ENCODE measurements at regions not wholly inside any gene's neighbourhood (a gene's known extent, or its start where the extent isn't known, plus 50 kb on each side); places are given as distances from the start of the nearest gene placed in this dataset.

DNA sequence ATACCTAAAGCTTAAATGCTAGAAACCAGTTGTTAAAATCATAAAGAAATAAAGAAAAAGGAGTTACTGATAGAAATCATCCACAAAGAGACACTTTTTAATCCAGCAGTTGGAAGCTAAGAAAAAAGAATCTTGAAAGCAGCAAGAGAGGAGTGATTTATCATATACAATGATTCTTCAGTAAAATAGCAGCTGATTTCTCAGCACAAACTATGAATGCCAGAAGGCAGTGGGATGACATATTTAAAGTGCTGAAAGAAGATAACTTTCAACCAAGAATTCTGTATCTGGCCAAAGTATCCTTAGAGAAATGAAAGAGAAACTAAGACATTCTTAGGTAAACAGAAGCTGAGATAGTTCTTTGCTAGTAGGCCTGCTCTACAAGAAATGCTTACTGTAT is 366.0 kb downstream of the HTR1A start:
- no peak for DNase-seq (ENCODE audit: low read depth)
- TF ChIP-seq, protein P1, sequence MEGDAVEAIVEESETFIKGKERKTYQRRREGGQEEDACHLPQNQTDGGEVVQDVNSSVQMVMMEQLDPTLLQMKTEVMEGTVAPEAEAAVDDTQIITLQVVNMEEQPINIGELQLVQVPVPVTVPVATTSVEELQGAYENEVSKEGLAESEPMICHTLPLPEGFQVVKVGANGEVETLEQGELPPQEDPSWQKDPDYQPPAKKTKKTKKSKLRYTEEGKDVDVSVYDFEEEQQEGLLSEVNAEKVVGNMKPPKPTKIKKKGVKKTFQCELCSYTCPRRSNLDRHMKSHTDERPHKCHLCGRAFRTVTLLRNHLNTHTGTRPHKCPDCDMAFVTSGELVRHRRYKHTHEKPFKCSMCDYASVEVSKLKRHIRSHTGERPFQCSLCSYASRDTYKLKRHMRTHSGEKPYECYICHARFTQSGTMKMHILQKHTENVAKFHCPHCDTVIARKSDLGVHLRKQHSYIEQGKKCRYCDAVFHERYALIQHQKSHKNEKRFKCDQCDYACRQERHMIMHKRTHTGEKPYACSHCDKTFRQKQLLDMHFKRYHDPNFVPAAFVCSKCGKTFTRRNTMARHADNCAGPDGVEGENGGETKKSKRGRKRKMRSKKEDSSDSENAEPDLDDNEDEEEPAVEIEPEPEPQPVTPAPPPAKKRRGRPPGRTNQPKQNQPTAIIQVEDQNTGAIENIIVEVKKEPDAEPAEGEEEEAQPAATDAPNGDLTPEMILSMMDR (conservative IDR thresholded peaks at IDR 0.05; ENCODE audit: low read depth, low read length): no peak
- H3K4me3 ChIP-seq (ENCODE audit: low read length): no peak overlapping the region

DNA sequence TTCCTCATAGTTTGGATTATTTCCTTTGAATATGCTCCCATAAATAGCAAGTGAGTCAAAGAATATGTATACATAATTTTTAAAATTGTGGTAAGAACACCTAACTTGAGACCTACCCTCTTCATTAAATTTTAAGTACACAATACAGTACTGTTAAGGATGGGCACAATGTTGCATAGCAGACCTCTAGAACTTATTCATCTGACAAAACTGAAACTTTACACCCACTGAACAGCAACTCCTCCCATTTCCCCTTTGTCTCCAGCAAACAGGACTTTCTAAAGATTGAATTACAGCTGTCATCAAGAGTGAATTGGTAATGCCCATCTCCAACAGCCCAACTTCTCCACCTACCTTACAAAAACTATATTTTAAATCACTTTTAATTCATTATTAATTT is 388.9 kb downstream of the HTR1A start:
- TF ChIP-seq, protein P1 (conservative IDR thresholded peaks at IDR 0.05; ENCODE audit: low read depth, low read length): no peak
- no peak overlapping the region for H3K4me3 ChIP-seq (ENCODE audit: low read length)
- no peak for DNase-seq (ENCODE audit: low read depth)

DNA sequence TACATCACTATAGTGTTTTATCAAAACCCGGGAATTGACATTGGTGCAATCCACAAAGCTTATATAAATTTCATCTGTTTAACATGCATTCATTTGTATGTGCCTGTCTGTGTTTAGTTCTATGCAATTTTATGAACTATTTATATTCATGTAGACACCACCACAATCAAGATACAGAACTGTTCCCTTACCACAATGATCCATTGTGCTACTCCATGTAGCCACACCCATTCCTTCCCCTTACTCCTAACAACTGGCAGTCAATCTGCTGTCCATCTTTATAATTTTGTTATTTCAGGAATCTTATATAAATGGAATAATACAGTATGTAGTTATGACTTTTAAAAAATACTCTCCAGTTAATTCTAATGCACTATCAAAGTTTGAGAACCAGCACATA is 389.5 kb downstream of the HTR1A start:
- TF ChIP-seq, protein P1 (conservative IDR thresholded peaks at IDR 0.05; ENCODE audit: low read depth, low read length): no peak
- H3K4me3 ChIP-seq (ENCODE audit: low read length): no peak overlapping the region
- no peak for DNase-seq (ENCODE audit: low read depth)

DNA sequence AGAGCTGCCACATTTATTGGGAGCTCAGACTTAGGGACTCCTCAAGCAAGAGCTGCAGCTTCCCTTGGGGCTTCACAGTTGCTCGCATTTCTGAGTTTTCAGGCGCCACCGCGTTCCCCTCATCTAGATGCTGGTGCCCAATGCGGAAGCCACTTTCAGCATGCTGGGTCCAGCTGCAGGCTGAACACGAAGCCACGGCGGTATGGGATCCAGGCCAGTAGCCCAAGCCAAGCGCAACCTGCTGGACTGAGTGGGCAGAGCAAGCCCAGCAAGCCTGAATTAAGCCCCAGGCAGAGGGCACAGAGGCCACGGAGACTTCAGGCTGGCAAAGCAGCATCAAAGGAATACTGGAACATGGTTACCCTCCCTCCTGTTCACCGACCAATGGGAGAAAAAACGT is 391.5 kb downstream of the HTR1A start:
- TF ChIP-seq, protein P1 (conservative IDR thresholded peaks at IDR 0.05; ENCODE audit: low read depth, low read length): no peak
- no peak overlapping the region for H3K4me3 ChIP-seq (ENCODE audit: low read length)
- no peak for DNase-seq (ENCODE audit: low read depth)

DNA sequence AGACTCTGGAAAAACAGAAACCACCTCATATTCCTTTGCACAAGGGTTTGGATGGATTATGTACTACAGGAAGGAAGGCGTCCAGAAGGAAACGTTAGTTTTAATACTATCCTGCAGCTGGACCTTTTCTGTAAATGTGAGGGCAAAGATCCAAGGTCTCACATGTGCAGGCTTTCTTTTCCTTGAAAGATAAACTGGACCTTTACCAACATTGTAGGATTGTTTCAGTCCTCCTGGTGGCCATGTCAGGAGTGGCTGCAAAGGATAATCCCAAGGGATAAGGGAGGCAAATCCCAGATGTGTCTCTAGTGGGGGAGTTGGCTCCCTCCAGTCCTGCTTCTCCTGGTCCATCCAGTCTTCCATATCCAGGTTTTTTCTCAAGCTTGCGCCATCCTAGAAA is 397.5 kb downstream of the HTR1A start:
- H3K4me3 ChIP-seq (ENCODE audit: low read length): no peak overlapping the region
- DNase-seq (ENCODE audit: low read depth): no peak
- TF ChIP-seq, protein P1 (conservative IDR thresholded peaks at IDR 0.05; ENCODE audit: low read depth, low read length): no peak

DNA sequence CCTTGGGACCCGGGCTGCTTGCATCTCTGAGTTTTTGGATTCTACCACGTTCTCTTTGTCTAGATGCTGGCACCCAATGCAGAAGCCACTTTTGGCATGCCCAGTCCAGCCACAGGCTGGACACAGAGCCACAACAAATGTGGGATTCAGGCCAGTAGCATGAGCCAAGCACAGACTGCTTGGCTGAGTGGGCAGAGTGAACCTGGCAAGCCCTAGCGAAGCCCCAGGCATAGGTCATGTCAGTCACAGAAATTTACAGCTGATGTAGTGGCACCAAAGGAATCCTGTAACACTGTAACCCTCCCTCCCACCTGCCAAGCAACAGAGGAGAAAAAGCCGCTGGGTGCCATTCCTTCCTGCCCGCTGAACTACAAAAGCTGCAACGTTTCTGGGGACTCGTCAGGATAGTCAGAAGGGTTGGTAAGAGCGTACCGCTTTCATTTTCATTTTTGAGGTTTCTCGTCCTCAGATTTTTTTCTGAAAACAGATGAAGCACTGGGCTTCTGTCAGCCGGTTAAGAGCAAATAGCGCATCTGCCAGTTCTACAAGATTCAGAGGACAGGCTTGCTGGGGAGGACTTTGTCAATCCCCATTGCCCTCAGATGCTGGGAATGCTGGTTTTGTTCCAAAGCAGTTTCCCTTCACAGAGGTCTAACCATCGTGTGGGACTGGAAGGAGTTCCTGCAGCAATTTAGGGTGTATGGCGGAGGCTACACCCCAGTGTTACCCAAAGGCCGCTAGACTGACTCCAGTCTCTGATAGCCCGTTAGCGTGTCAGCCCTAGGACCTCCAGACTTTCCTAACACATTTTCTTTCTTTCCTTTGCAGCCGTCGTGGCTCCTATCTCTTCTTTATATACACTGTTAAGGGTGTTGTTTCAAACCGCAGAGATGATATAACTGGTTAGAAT is 399.0 kb downstream of the HTR1A start:
- TF ChIP-seq, protein P1 (conservative IDR thresholded peaks at IDR 0.05; ENCODE audit: low read depth, low read length): no peak
- DNase-seq (ENCODE audit: low read depth): no peak
- no peak overlapping the region for H3K4me3 ChIP-seq (ENCODE audit: low read length)

DNA sequence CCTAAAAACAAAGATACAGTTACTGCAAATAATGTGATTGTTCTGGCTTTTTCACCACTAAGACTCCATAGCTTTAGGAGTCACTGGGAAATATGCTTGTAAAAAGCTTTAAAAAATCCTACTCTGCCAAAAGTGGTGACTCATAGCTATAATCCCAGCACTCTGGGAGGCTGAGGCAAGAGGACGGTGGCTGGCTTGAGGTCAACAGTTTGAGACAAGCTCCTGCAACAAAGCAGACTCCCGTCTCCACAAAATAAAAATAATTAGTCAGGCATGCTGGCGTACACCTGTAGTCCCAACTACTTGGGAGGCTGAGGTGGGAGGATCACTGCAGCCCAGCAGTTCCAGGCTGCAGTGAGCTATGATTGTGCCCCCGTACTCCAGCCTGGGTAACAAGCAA is 406.4 kb downstream of the HTR1A start:
- TF ChIP-seq, protein P1 (conservative IDR thresholded peaks at IDR 0.05; ENCODE audit: low read depth, low read length): no peak
- DNase-seq (ENCODE audit: low read depth): peak; percentile 34
- no peak overlapping the region for H3K4me3 ChIP-seq (ENCODE audit: low read length)
